ENCODE measurements at regions not wholly inside any gene's neighbourhood (a gene's known extent, or its start where the extent isn't known, plus 50 kb on each side); places are given as distances from the start of the nearest gene placed in this dataset.

GRCh38 chr14:98242903-98243302 lies 1029.1 kb downstream of the BCL11B start:
- DNase-seq (ENCODE audit: low read depth in 2 of 3, low spot score in 1 of 3): no peak

GRCh38 chr14:98243332-98243731 lies 1028.7 kb downstream of the BCL11B start:
- no peak for DNase-seq (ENCODE audit: low read depth in 2 of 3, low spot score in 1 of 3)

- DNase-seq (ENCODE audit: low read depth in 2 of 3, low spot score in 1 of 3): no peak
Measured at GRCh38 chr14:98244162-98244948, 1027.6 kb downstream of the BCL11B start.

- DNase-seq (ENCODE audit: low read depth in 2 of 3, low spot score in 1 of 3): no peak
Measured at GRCh38 chr14:98244966-98245569, 1026.9 kb downstream of the BCL11B start.

GRCh38 chr14:98249057-98249456 lies 1022.9 kb downstream of the BCL11B start:
- DNase-seq (ENCODE audit: low read depth in 2 of 3, low spot score in 1 of 3): no peak

GRCh38 chr14:98249476-98249875 lies 1022.5 kb downstream of the BCL11B start:
- no peak for DNase-seq (ENCODE audit: low read depth in 2 of 3, low spot score in 1 of 3)

GRCh38 chr14:98252820-98253219 lies 1019.2 kb downstream of the BCL11B start:
- no peak for DNase-seq (ENCODE audit: low read depth in 2 of 3, low spot score in 1 of 3)

- DNase-seq (ENCODE audit: low read depth in 2 of 3, low spot score in 1 of 3): no peak
Measured at GRCh38 chr14:98259881-98260280, 1012.1 kb downstream of the BCL11B start.

- DNase-seq (ENCODE audit: low read depth in 2 of 3, low spot score in 1 of 3): no peak
Measured at GRCh38 chr14:98262566-98262965, 1009.4 kb downstream of the BCL11B start.

GRCh38 chr14:98269533-98269932 lies 1002.5 kb downstream of the BCL11B start:
- no peak for DNase-seq (ENCODE audit: low read depth in 2 of 3, low spot score in 1 of 3)

- no peak for DNase-seq (ENCODE audit: low read depth in 2 of 3, low spot score in 1 of 3)
Measured at GRCh38 chr14:98270201-98270600, 1001.8 kb downstream of the BCL11B start.

GRCh38 chr14:98274596-98274995 lies 997.4 kb downstream of the BCL11B start:
- no peak for DNase-seq (ENCODE audit: low read depth in 2 of 3, low spot score in 1 of 3)

GRCh38 chr14:98278800-98279199 lies 993.2 kb downstream of the BCL11B start:
- no peak for DNase-seq (ENCODE audit: low read depth in 2 of 3, low spot score in 1 of 3)

- DNase-seq (ENCODE audit: low read depth in 2 of 3, low spot score in 1 of 3): no peak
Measured at GRCh38 chr14:98280436-98280835, 991.6 kb downstream of the BCL11B start.

- no peak for DNase-seq (ENCODE audit: low read depth in 2 of 3, low spot score in 1 of 3)
Measured at GRCh38 chr14:98288825-98289224, 983.2 kb downstream of the BCL11B start.

- peak in 1 of 3 donors; percentile 5 for DNase-seq (ENCODE audit: low read depth in 2 of 3, low spot score in 1 of 3)
Measured at GRCh38 chr14:98290596-98290995, 981.4 kb downstream of the BCL11B start.

- DNase-seq (ENCODE audit: low read depth in 2 of 3, low spot score in 1 of 3): no peak
Measured at GRCh38 chr14:98292191-98292590, 979.8 kb downstream of the BCL11B start.

GRCh38 chr14:98293576-98293975 lies 978.4 kb downstream of the BCL11B start:
- no peak for DNase-seq (ENCODE audit: low read depth in 2 of 3, low spot score in 1 of 3)

- DNase-seq (ENCODE audit: low read depth in 2 of 3, low spot score in 1 of 3): no peak
Measured at GRCh38 chr14:98296895-98297294, 975.1 kb downstream of the BCL11B start.

- DNase-seq (ENCODE audit: low read depth in 2 of 3, low spot score in 1 of 3): no peak
Measured at GRCh38 chr14:98297567-98297966, 974.4 kb downstream of the BCL11B start.

- DNase-seq (ENCODE audit: low read depth in 2 of 3, low spot score in 1 of 3): no peak
Measured at GRCh38 chr14:98298481-98299244, 973.3 kb downstream of the BCL11B start.

GRCh38 chr14:98301681-98302080 lies 970.3 kb downstream of the BCL11B start:
- DNase-seq (ENCODE audit: low read depth in 2 of 3, low spot score in 1 of 3): no peak

Measured in stimulated activated CD4-positive, alpha-beta T cell treated with anti-CD3 and anti-CD28 coated beads, Interleukin-12 subunit alpha, Interleukin-12 subunit beta, amount 100 ng/mL, for 48 hours (primary cell).